Activated naive CD4-positive, alpha-beta T cell treated with anti-CD3 and anti-CD28 coated beads, Interleukin-2, amount 50 U/mL, for 24 hours (primary cell): ENCODE measurements at regions not wholly inside any gene's neighbourhood (a gene's known extent, or its start where the extent isn't known, plus 50 kb on each side); places are given as distances from the start of the nearest gene placed in this dataset.

Experiments
- H3K27ac Mint-ChIP-seq: one replicate; pipeline ENCODE4 v1.8.0; 2021; ENCODE audit warnings: mild to moderate bottlenecking, mixed read lengths
- H3K27me3 Mint-ChIP-seq: one replicate; pipeline ENCODE4 v1.8.0; 2021; ENCODE audit warnings: mixed read lengths
- H3K36me3 Mint-ChIP-seq: one replicate; pipeline ENCODE4 v1.8.0; 2021; ENCODE audit warnings: mixed read lengths
- H3K4me1 Mint-ChIP-seq: one replicate; pipeline ENCODE4 v1.8.0; 2021; ENCODE audit warnings: mixed read lengths
- H3K4me3 Mint-ChIP-seq: one replicate; pipeline ENCODE4 v1.8.0; 2021; ENCODE audit warnings: mild to moderate bottlenecking, mixed read lengths
- H3K9me3 Mint-ChIP-seq: one replicate; pipeline ENCODE4 v1.8.0; 2021; ENCODE audit warnings: mixed read lengths

DNA sequence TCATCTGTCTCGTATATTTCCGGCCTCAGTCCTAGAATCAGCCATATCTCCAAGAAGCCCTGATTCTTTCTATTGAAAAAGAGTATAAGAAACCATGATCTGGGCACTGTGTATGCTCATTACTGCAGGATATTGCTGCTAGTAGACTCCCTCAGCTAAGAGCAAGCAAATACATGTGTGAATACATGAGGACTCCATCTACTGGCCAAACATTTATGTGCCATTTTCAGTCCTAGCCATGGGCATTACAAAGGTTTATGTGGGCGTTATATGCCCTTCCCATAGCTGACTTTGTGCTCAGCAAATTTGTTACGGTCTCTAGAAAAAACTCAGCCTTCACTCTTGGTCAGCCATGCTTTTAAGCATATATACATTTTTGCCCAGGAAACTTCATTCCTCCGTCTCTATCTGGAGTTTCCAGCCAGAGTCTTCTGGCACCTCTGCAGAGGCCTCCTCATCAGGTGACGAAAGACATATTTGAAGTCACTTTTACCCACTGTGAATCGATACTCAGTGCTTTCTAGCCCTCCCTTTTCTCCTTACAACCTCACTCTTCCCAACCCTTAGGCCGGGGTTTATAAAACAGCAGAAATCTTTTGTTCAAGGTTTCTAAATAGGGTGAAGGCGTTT lies 1495.6 kb upstream of the CDH6 start:
- Mint-ChIP-seq H3K4me1 (no peaks in the 10 kb centered on the region), H3K27me3 (no peaks in the 10 kb centered on the region), H3K36me3 (no peaks in the 10 kb centered on the region), H3K9me3 (peaks cover 7% of the 10 kb centered on the region), H3K27ac (no peak overlapping the region), H3K4me3 (no peak overlapping the region)

DNA sequence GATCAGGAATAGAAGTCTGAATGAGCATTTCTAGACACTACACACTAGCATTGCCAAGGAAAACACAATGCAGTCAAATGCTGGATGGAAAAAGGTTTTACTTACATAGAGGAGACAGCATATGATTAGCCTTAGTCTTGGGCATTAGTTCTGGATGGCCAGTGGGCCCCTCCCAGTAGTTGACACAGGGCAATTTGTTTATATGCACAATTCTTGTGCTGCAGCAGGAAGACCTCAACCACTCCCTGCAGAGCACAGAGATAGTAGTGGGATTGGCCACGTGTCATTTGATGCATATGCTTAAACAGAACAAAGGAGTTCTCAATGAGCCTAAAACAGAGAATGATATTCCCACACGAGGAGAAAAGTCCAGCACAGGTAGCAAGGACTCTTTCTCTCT lies 1496.2 kb upstream of the CDH6 start:
- H3K9me3 Mint-ChIP-seq, result peaks cover 7% of the 10 kb centered on the region
- H3K4me1 Mint-ChIP-seq, result no peaks in the 10 kb centered on the region

DNA sequence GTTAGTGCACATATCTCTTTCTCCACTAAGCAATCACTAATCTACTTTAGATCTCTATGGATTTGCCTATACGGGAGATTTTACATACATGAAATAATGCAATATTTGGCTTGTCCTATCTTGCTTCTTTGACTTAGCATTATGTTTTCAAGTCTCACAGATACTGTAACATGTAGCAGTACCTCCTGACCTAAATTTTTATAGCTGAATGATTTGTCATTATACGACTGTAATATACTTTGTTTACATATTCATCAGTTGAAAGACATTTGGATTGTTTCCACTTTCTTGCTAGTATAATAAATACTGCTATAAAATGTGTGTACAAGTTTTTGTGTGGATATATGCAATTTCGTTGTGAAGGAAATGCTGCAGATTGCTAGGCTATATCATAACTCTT lies 1520.8 kb upstream of the CDH6 start:
- no peaks in the 10 kb centered on the region for H3K27me3 Mint-ChIP-seq
- H3K4me1 Mint-ChIP-seq, result no peaks in the 10 kb centered on the region
- H3K9me3 Mint-ChIP-seq, result peaks cover 15% of the 10 kb centered on the region
- H3K36me3 Mint-ChIP-seq, result no peaks in the 10 kb centered on the region
- no peak overlapping the region for H3K27ac Mint-ChIP-seq
- H3K4me3 Mint-ChIP-seq, result no peak overlapping the region

More for the DNA sequence above, 1496.2 kb upstream of the CDH6 start:
- H3K27me3 Mint-ChIP-seq, result no peaks in the 10 kb centered on the region
- no peaks in the 10 kb centered on the region for H3K36me3 Mint-ChIP-seq
- H3K4me3 Mint-ChIP-seq, result no peak overlapping the region
- H3K27ac Mint-ChIP-seq, result no peak overlapping the region

DNA sequence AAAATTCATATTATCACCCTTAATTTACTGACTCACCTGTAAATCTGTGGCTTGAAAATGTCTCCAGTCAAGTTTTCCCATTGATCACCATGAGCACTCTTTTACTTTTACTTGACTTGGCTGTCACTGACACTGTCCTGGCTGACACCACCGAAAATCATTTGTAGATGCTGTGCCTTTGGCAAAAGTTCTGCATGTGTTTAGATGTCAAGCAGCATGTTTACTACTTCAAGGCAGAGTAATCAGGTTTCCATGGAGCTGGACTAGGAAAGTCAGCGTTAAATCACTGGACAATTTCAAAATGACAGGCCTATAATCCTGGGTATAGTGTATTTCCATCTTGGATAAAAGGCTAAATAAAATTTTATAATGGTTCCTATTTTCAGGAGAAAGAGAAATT lies 1530.6 kb upstream of the CDH6 start:
- Mint-ChIP-seq H3K9me3 (peaks cover 8% of the 10 kb centered on the region), H3K4me1 (no peaks in the 10 kb centered on the region), H3K27ac (no peak overlapping the region), H3K36me3 (no peaks in the 10 kb centered on the region), H3K27me3 (no peaks in the 10 kb centered on the region), H3K4me3 (no peak overlapping the region)

DNA sequence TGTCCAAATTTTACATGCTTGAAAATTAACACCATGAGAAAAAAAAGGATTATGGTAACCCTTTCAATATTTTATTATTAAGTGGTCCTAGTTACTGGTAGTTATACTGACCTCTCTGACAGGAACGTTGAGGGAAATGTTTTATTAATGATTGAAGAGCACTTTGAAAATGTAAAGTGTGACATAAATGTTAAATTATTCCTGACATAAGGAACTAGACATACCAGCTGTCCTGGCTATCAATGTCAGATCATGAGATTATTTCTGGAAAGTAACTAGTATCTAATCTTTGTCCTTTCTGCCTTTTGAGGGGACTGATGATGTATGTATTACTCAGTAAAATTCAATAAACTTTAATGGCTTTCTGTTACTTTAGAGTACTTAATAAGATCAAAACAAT lies 1538.5 kb upstream of the CDH6 start:
- H3K27ac Mint-ChIP-seq, result no peak overlapping the region
- no peaks in the 10 kb centered on the region for H3K36me3 Mint-ChIP-seq
- H3K4me3 Mint-ChIP-seq, result no peak overlapping the region
- H3K9me3 Mint-ChIP-seq, result peaks cover 17% of the 10 kb centered on the region
- no peaks in the 10 kb centered on the region for H3K27me3 Mint-ChIP-seq
- no peaks in the 10 kb centered on the region for H3K4me1 Mint-ChIP-seq

DNA sequence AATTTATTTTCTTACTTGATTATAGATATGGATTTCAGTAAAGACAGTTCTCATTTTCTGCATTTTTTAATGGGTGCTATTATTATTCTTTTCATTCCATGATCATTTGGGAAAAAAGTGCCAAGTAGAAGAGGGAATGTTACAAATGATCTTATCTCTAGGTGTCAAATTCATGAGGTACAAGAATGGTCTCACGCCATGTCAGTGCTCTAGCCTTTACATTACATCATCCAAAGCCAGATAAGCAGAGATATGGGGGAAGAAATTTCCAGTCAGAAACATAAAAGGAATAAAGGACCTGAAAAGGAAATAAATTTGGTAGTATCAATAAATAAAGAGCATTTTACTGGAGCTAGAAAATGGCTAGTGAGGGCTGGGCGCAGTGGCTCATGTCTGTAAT lies 1544.2 kb upstream of the CDH6 start:
- Mint-ChIP-seq H3K36me3 (no peaks in the 10 kb centered on the region), H3K27ac (no peak overlapping the region), H3K27me3 (no peaks in the 10 kb centered on the region), H3K4me3 (no peak overlapping the region), H3K4me1 (no peaks in the 10 kb centered on the region), H3K9me3 (no peaks in the 10 kb centered on the region)

DNA sequence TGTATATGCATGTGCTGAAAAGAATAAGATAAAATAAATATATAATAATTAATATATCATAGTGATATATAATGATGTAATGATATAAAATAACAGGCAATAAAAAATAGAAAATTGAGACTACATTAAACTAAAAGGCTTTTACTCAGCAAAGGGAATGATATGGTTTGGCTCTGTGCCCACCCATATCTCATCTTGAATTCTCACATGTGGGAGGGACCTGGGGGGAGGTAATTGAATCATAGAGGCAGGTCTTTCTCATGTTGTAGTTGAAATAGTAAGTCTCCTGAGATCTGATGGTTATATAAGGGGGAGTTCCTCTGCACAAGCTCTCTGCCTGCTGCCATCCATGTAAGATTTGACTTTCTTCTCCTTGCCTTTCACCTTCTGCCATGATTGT lies 1550.9 kb upstream of the CDH6 start:
- Mint-ChIP-seq H3K4me3 (no peak overlapping the region), H3K27ac (no peak overlapping the region), H3K9me3 (peaks cover 13% of the 10 kb centered on the region), H3K36me3 (no peaks in the 10 kb centered on the region), H3K27me3 (no peaks in the 10 kb centered on the region), H3K4me1 (no peaks in the 10 kb centered on the region)

DNA sequence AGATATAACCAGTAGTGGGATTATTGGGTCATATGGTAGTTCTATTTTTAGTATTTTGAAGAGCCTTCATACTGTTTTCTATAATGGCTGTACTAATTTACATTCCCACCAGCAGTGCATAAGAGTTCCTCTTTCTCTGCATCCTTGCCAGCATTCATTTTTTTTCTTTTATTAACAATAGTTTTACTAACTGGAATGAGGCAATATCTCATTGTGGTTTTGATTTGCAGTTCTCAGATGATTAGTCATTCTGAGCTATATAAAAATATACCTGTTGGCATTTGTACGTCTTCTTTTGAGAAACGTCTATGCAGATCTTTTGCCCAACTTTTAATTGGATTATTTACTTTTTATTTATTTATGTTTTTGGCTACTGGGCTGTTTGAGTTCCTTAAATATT lies 1579.3 kb upstream of the CDH6 start:
- no peak overlapping the region for H3K4me3 Mint-ChIP-seq
- H3K4me1 Mint-ChIP-seq, result no peaks in the 10 kb centered on the region
- H3K27me3 Mint-ChIP-seq, result no peaks in the 10 kb centered on the region
- no peak overlapping the region for H3K27ac Mint-ChIP-seq
- H3K9me3 Mint-ChIP-seq, result peaks cover 11% of the 10 kb centered on the region
- no peaks in the 10 kb centered on the region for H3K36me3 Mint-ChIP-seq

DNA sequence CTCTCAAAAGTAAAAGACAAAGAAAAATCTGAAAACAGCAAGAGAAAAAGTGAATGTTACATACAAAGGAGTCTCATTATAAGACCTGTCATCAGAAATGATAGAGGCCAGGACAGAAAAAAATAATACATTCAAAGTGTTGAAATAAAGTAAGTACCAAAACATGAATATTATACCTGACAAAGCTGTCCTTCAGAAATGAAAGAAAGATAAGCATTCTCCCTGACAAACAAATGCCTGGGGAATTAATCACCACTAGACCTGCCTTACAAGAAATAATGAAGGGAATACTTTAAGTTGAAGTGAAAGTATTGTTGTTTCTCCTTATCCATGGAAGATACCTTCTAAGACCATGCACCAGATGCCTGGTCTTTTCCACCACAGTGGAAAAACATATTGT lies 1605.2 kb upstream of the CDH6 start:
- H3K4me3 Mint-ChIP-seq, result no peak overlapping the region
- H3K27ac Mint-ChIP-seq, result no peak overlapping the region
- no peaks in the 10 kb centered on the region for H3K4me1 Mint-ChIP-seq
- no peaks in the 10 kb centered on the region for H3K27me3 Mint-ChIP-seq
- peaks cover 22% of the 10 kb centered on the region for H3K9me3 Mint-ChIP-seq
- H3K36me3 Mint-ChIP-seq, result no peaks in the 10 kb centered on the region

DNA sequence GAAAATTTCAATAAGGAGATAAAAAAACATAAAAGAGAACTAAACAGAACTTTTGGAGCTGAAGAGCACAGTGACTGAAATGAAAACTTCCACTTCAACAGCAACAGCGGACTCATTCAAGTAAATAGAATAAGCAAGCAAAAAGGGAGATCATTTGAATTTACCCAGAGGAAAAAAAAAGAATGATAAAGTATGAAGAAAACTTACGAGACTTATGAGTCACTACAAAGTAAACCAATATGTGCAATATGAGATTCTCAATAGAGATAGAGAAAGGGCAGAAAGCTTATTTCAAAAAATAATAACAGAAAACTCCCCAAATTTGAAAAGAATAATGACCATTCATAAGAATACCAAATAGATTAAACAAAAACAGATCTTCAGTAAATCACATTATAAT lies 1605.7 kb upstream of the CDH6 start:
- Mint-ChIP-seq H3K36me3 (no peaks in the 10 kb centered on the region), H3K9me3 (peaks cover 26% of the 10 kb centered on the region)

DNA sequence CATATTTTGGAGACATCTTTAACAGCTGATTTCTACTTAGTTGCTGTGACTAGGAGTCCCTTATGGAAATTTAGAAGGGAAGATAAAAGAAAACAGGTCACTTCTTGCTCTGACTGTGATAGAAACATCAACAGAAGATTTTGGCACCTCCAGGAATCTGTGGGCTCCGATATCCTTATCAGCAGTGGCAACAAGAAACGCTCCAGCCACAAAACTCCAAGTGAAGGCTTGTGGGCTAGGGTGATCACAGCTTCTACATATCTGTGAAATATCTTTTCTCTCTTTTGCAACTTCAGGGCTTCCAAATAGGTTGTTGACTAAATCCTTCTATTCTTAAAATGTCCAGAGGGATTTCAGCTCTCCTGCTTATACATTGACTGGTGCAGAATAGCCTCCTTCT lies 1625.5 kb upstream of the CDH6 start:
- Mint-ChIP-seq H3K27me3 (no peaks in the 10 kb centered on the region), H3K4me3 (no peak overlapping the region), H3K4me1 (no peaks in the 10 kb centered on the region), H3K27ac (no peak overlapping the region), H3K9me3 (no peaks in the 10 kb centered on the region), H3K36me3 (no peaks in the 10 kb centered on the region)

More for the DNA sequence above, 1605.7 kb upstream of the CDH6 start:
- Mint-ChIP-seq H3K4me3 (no peak overlapping the region), H3K27ac (no peak overlapping the region), H3K4me1 (no peaks in the 10 kb centered on the region), H3K27me3 (no peaks in the 10 kb centered on the region)

DNA sequence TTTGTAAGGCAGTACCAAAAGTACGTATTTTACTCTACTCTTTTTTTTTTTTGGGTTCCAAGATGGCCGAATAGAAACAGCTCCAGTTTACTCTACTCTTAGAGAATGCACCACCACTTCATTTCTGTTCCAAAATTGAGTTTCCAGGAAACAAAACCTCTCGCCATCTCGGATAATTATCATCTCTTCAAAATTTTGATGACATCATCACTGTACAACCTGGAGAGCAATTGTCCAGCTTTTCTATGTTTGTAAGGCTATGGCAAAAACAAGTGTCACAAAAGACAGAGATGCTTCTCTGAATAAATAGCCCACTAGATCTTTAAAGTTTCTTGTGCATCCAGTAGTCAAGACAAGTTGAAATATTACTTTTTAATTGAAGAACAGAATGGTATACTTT lies 1631.9 kb upstream of the CDH6 start:
- Mint-ChIP-seq H3K27ac (no peak overlapping the region), H3K36me3 (peaks cover 1% of the 10 kb centered on the region), H3K4me1 (no peaks in the 10 kb centered on the region), H3K9me3 (no peaks in the 10 kb centered on the region), H3K4me3 (no peak overlapping the region), H3K27me3 (no peaks in the 10 kb centered on the region)

DNA sequence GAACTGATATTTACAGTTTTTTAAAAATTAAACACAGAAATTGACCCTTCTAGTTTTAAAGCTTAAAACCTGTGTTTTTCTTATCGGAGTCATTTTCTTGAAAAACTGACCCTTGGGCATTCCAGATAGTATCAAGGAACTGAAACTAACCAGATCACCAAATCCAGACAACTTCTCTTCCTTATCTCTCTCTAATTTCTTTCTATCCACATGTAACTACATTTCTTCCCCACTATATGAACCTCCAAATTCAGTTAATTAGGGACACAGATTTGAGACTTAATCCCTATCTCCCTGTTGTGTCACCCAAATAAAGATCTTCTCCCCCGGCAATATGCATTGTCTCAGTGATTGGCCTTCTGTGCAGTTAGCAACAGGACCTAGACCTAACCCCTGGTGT lies 1643.0 kb upstream of the CDH6 start:
- peaks cover 6% of the 10 kb centered on the region for H3K9me3 Mint-ChIP-seq
- no peaks in the 10 kb centered on the region for H3K27me3 Mint-ChIP-seq
- no peak overlapping the region for H3K4me3 Mint-ChIP-seq
- H3K4me1 Mint-ChIP-seq, result no peaks in the 10 kb centered on the region
- H3K36me3 Mint-ChIP-seq, result no peaks in the 10 kb centered on the region
- H3K27ac Mint-ChIP-seq, result no peak overlapping the region

DNA sequence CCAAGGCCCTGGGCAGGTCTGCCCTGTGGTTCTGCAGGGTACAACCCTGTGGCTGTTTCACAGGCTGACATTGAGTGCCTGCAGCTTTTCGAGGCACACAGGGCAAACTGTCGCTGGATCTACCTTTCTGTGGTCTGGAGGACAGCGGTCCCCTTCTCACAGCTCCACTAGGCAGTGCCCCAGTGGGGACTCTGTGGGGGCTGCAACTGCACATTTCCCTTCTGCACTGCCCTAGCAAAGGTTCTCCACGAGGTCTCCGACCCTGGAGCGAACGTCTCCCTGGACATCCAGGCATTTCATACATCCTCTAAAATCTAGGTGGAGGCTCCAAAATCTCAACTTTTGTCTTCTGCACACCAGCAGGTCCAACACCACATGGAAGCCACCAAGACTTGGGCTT lies 1645.2 kb upstream of the CDH6 start:
- H3K27me3 Mint-ChIP-seq, result no peaks in the 10 kb centered on the region
- no peaks in the 10 kb centered on the region for H3K36me3 Mint-ChIP-seq
- peaks cover 6% of the 10 kb centered on the region for H3K9me3 Mint-ChIP-seq
- no peaks in the 10 kb centered on the region for H3K4me1 Mint-ChIP-seq
- H3K4me3 Mint-ChIP-seq, result no peak overlapping the region
- H3K27ac Mint-ChIP-seq, result no peak overlapping the region

DNA sequence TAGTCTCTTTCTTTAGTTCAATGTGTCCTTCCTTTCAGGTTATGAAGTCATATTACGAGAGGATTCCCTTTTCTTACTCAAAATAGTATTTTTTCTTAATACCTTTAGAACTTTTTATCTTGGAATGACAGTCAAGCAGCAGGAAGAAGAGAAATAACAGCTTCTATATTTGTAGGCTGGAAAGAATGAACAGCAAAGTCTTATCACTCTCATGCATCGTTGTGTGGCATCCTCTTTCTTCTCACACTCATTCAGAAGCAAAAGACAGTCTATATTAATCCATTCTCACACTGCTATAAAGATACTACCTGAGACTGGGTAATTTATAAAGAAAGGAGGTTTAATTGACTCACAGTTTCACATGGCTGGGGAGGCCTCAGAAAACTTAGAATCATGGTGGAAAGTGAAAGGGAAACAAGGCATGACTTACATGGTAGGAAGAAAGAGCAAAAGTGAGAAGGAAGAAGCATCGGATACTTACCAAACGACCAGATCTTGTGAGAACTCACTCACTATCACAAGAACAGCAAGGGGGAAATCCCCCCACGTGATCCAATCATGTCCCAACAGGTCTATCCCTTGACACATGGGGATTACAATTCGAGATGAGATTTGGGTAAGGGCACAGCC lies 1646.1 kb upstream of the CDH6 start:
- Mint-ChIP-seq H3K4me1 (no peaks in the 10 kb centered on the region), H3K9me3 (peaks cover 6% of the 10 kb centered on the region), H3K27ac (no peak overlapping the region), H3K27me3 (no peaks in the 10 kb centered on the region), H3K36me3 (no peaks in the 10 kb centered on the region), H3K4me3 (no peak overlapping the region)

DNA sequence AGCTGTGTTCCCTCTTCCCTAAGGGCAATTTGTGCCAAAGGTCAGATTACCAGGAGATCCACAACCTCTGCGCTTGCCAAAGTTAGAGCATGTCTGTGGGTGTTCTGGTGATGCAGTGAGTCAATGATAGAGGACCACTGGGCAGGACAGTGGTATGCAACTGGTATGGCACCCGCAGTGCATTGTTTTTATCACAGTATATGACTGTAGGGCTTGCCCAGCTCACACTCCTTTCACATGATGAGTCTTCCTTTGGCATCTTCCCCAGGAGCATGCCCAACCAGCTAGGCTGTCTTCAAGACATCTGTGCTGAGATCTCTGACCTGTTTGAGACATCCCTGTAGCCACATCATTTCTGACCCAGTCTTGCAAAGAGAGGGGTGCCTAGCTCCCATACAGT lies 1650.0 kb upstream of the CDH6 start:
- H3K27ac Mint-ChIP-seq, result no peak overlapping the region
- no peaks in the 10 kb centered on the region for H3K27me3 Mint-ChIP-seq
- peaks cover 7% of the 10 kb centered on the region for H3K9me3 Mint-ChIP-seq
- H3K4me3 Mint-ChIP-seq, result no peak overlapping the region
- no peaks in the 10 kb centered on the region for H3K36me3 Mint-ChIP-seq
- H3K4me1 Mint-ChIP-seq, result no peaks in the 10 kb centered on the region

DNA sequence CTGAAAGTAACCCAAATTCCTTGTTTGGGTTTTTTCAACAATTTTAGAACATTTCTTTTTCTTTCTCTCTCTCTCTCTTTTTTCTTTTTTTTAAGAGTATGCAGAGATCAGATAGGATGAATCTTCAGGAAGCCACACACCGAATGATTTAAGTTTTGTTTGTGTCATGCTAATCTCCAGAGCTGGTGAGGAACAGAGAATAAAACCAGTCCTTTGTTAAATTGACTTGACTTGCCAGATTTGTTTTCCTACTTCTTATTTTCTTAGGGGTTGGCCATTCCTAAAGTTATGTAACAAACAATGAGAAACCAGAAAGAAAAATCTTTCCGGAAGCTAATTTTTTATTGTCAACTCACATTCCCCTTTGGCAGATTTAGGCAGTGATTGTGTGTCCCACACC lies 1669.3 kb upstream of the CDH6 start:
- H3K4me1 Mint-ChIP-seq, result no peaks in the 10 kb centered on the region
- peaks cover 7% of the 10 kb centered on the region for H3K9me3 Mint-ChIP-seq
- H3K4me3 Mint-ChIP-seq, result no peak overlapping the region
- no peaks in the 10 kb centered on the region for H3K36me3 Mint-ChIP-seq
- H3K27me3 Mint-ChIP-seq, result no peaks in the 10 kb centered on the region
- H3K27ac Mint-ChIP-seq, result no peak overlapping the region
